HEK293 (cell line): ENCODE measurements at regions not wholly inside any gene's neighbourhood (a gene's known extent, or its start where the extent isn't known, plus 50 kb on each side); places are given as distances from the start of the nearest gene placed in this dataset.

Source experiments
- CTCF ChIA-PET: fragments of 350-600 bp; formaldehyde crosslinking; extraction: SDS; loops from one replicate; lab custom pipeline; 2021; ENCODE audit warnings: antibody characterized with exemption; lab: Yijun Ruan, JAX
- POLR2A ChIA-PET: fragments of 300-600 bp; formaldehyde crosslinking; extraction: SDS; loops from one replicate; lab custom pipeline; 2020; ENCODE audit warnings: antibody characterized with exemption, inconsistent platforms; lab: Yijun Ruan, JAX
- H3K27ac ChIP-seq: fragments of 200-500 bp; sonication (Bioruptor generic); 2 replicates; pipeline ENCODE4 v1.5.1; 2014; ENCODE audit warnings: low read depth, low read length, control low read depth, inconsistent platforms; ENCODE audit errors: extremely low read depth
- H3K36me3 ChIP-seq, 2 experiments: fragments of 200-500 bp in 1 of 2; sonication (Bioruptor generic) in 1 of 2; 1 replicate in 1 of 2; 2 replicates in 1 of 2; pipeline ENCODE4 v1.5.1; 2014 to 2017; ENCODE audit warnings: inconsistent platforms in 2 of 2, low read length in 2 of 2; ENCODE audit not compliant: control insufficient read depth in 2 of 2, insufficient read depth in 1 of 2
- H3K4me1 ChIP-seq: fragments of 200-500 bp; sonication (Bioruptor generic); 2 replicates; pipeline ENCODE4 v1.5.1; 2014; ENCODE audit warnings: mild to moderate bottlenecking, low read length, inconsistent platforms; ENCODE audit not compliant: control insufficient read depth, insufficient read depth
- H3K4me3 ChIP-seq: 2 replicates; pipeline ENCODE4 v1.5.1; 2011; ENCODE audit warnings: low read depth, mild to moderate bottlenecking, control low read depth, low read length, moderate library complexity
- H3K9me3 ChIP-seq: fragments of 200-500 bp; sonication (Bioruptor generic); 2 replicates; pipeline ENCODE4 v1.5.1; 2014; ENCODE audit warnings: low read depth, low read length, inconsistent platforms; ENCODE audit not compliant: control insufficient read depth, insufficient read depth
- HOXD13 ChIP-seq: sonication (generic); formaldehyde crosslinking; IDR thresholded peaks from 2 replicates; pipeline ENCODE4 v1.8.0; 2022; ENCODE audit warnings: missing genetic modification reagents, borderline replicate concordance
- KLF8 ChIP-seq: fragments of 450-650 bp; formaldehyde crosslinking; IDR thresholded peaks from 2 replicates; pipeline ENCODE4 v1.5.1; 2016; ENCODE audit warnings: missing biosample characterization, missing genetic modification characterization
- OVOL3 ChIP-seq: fragments of 450-650 bp; formaldehyde crosslinking; IDR thresholded peaks from 2 replicates; pipeline ENCODE4 v1.5.1; 2016; ENCODE audit warnings: missing biosample characterization, missing genetic modification characterization
- PATZ1 ChIP-seq: fragments of 450-650 bp; formaldehyde crosslinking; IDR thresholded peaks from 2 replicates; pipeline ENCODE4 v1.5.1; 2016; ENCODE audit warnings: missing biosample characterization, missing genetic modification characterization
- SCRT2 ChIP-seq: fragments of 450-650 bp; formaldehyde crosslinking; IDR thresholded peaks from 2 replicates; pipeline ENCODE4 v1.5.1; 2016; ENCODE audit warnings: missing biosample characterization, missing genetic modification characterization
- SETDB1 ChIP-seq: IDR thresholded peaks from one replicate; pipeline ENCODE4 v1.6.1; 2017; ENCODE audit warnings: mild to moderate bottlenecking, low read length, moderate library complexity, mixed read lengths; ENCODE audit not compliant: insufficient read length
- SP2 ChIP-seq: fragments of 450-650 bp; formaldehyde crosslinking; IDR thresholded peaks from 2 replicates; pipeline ENCODE4 v1.5.1; 2016; ENCODE audit warnings: missing biosample characterization, missing genetic modification characterization
- ZFHX2 ChIP-seq: fragments of 450-650 bp; formaldehyde crosslinking; conservative IDR thresholded peaks from 2 replicates; pipeline ENCODE4 v1.5.1; 2016; ENCODE audit warnings: missing biosample characterization, missing genetic modification characterization
- ZIC2 ChIP-seq: fragments of 450-650 bp; formaldehyde crosslinking; IDR thresholded peaks from 2 replicates; pipeline ENCODE4 v1.5.1; 2016; ENCODE audit warnings: missing biosample characterization, missing genetic modification characterization
- ZNF121 ChIP-seq: fragments of 450-650 bp; formaldehyde crosslinking; IDR thresholded peaks from 2 replicates; pipeline ENCODE4 v1.5.1; 2016; ENCODE audit warnings: missing biosample characterization, missing genetic modification characterization
- ZNF169 ChIP-seq: fragments of 450-650 bp; formaldehyde crosslinking; IDR thresholded peaks from 2 replicates; pipeline ENCODE4 v1.5.1; 2016; ENCODE audit warnings: missing biosample characterization, missing genetic modification characterization
- ZNF175 ChIP-seq: fragments of 450-650 bp; formaldehyde crosslinking; IDR thresholded peaks from 2 replicates; pipeline ENCODE4 v1.5.1; 2016; ENCODE audit warnings: missing biosample characterization, missing genetic modification characterization
- ZNF2 ChIP-seq: fragments of 450-650 bp; formaldehyde crosslinking; IDR thresholded peaks from 2 replicates; pipeline ENCODE4 v1.5.1; 2016; ENCODE audit warnings: missing biosample characterization, missing genetic modification characterization
- ZNF248 ChIP-seq: fragments of 450-650 bp; formaldehyde crosslinking; IDR thresholded peaks from 2 replicates; pipeline ENCODE4 v1.5.1; 2017; ENCODE audit warnings: missing biosample characterization, missing genetic modification characterization
- ZNF292 ChIP-seq: fragments of 450-650 bp; formaldehyde crosslinking; IDR thresholded peaks from 2 replicates; pipeline ENCODE4 v1.5.1; 2016; ENCODE audit warnings: low read depth, missing biosample characterization, missing genetic modification characterization, borderline replicate concordance
- ZNF311 ChIP-seq: fragments of 450-650 bp; formaldehyde crosslinking; IDR thresholded peaks from 2 replicates; pipeline ENCODE4 v1.5.1; 2017; ENCODE audit warnings: missing biosample characterization, missing genetic modification characterization, borderline replicate concordance
- ZNF404 ChIP-seq: fragments of 450-650 bp; formaldehyde crosslinking; IDR thresholded peaks from 2 replicates; pipeline ENCODE4 v1.5.1; 2017; ENCODE audit warnings: missing biosample characterization, missing genetic modification characterization
- ZNF423 ChIP-seq: fragments of 450-650 bp; formaldehyde crosslinking; IDR thresholded peaks from 2 replicates; pipeline ENCODE4 v1.5.1; 2016; ENCODE audit warnings: missing biosample characterization, missing genetic modification characterization
- ZNF433 ChIP-seq: fragments of 450-650 bp; formaldehyde crosslinking; IDR thresholded peaks from 2 replicates; pipeline ENCODE4 v1.5.1; 2016; ENCODE audit warnings: missing biosample characterization, missing genetic modification characterization, low read depth
- ZNF558 ChIP-seq: fragments of 450-650 bp; formaldehyde crosslinking; IDR thresholded peaks from 2 replicates; pipeline ENCODE4 v1.5.1; 2016; ENCODE audit warnings: missing biosample characterization, missing genetic modification characterization
- ZNF580 ChIP-seq: fragments of 450-650 bp; formaldehyde crosslinking; IDR thresholded peaks from 2 replicates; pipeline ENCODE4 v1.5.1; 2016; ENCODE audit warnings: missing biosample characterization, missing genetic modification characterization
- ZNF677 ChIP-seq: fragments of 450-650 bp; IDR thresholded peaks from 2 replicates; pipeline ENCODE4 v1.5.0; 2018; ENCODE audit warnings: missing biosample characterization, mild to moderate bottlenecking, missing genetic modification characterization, moderate library complexity
- ZNF837 ChIP-seq: fragments of 450-650 bp; formaldehyde crosslinking; IDR thresholded peaks from 2 replicates; pipeline ENCODE4 v1.5.1; 2016; ENCODE audit warnings: missing biosample characterization, missing genetic modification characterization

DNA sequence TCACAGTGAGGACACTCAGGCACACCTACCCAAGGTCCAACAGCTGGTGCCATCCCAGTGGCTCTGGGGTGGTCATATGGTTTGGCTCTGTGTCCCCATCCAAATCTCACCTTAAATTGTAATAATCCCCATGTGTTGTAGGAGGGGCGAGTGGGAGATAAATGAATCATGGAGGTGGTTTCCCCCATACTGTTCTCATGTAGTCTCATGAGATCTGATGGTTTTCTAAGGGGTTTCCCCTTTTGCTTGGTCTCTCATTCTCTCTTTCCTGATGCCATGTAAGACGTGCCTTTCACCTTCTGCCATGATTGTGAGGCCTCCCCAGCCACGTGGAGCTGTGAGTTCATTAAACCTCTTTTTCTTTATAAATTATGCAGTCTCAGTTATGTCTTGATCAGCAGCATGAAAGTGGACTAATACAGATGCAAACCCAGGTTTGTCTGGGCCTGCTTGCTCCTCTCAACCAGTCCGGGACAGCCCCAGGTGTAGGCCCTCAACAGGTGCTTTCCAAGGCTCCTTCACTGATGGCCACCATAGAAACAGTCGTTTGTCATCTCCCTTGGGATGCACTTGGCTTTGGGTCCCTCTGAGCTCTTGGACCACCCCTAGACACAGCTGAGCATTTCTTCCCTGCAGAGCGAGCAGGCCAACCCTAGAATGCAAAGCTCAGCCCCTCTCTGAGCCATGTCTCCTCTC lies 101.3 kb upstream of the CTBP2 start:
- CTCF ChIA-PET, result no interaction called here

DNA sequence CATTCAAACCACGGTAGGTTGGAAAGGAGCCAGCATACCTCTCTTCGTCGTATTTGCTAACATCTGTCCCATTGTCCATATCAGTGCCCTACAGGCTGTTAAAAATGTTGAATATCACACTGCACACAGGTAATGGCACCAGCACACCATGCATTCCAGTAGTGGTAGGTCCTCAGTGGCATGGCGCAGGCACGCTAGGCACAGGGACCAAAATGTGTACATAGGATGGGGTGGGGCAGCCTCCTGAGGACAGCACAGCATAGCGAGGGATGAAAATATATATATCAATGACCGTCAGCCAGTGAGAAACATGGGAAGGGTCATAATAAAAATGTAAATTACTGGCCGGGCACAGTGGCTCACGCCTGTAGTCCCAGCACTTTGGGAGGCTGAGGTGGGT lies 99.9 kb upstream of the CTBP2 start:
- Histone ChIP-seq H3K4me1 (no peaks in the 10 kb centered on the region), H3K4me3 (no peak overlapping the region), H3K36me3 (no peaks in the 10 kb centered on the region), H3K9me3 (no peaks in the 10 kb centered on the region), H3K27ac (no peak overlapping the region)
- POLR2A ChIA-PET, result no interaction called here
- TF ChIP-seq PATZ1 (tag by site-specific recombination) (no peak), KLF8 (no peak), SETDB1 (no peak), ZNF248 (tag by site-specific recombination) (no peak), ZNF292 (no peak), ZNF2 (no peak), ZNF311 (tag by site-specific recombination) (no peak), SCRT2 (tag by site-specific recombination) (no peak), ZNF169 (tag by site-specific recombination) (no peak), ZNF837 (no peak), ZNF433 (tag by site-specific recombination) (no peak), ZNF175 (tag by site-specific recombination) (no peak), ZNF121 (no peak), ZNF580 (tag by site-specific recombination) (no peak), ZNF404 (tag by site-specific recombination) (no peak), ZFHX2 (tag by site-specific recombination) (no peak), ZNF423 (tag by site-specific recombination) (no peak), HOXD13 (no peak), ZIC2 (tag by site-specific recombination) (no peak), ZNF558 (tag by site-specific recombination) (no peak)
- CTCF ChIA-PET, result no interaction called here

More for the DNA sequence above, 101.3 kb upstream of the CTBP2 start:
- no peak overlapping the region for H3K27ac ChIP-seq
- H3K36me3 ChIP-seq, result no peaks in the 10 kb centered on the region
- no peaks in the 10 kb centered on the region for H3K4me1 ChIP-seq
- TF ChIP-seq ZNF677 (tag by site-specific recombination) (no peak), SCRT2 (tag by site-specific recombination) (peak; percentile 32; the same call in 1 of the 2 replicates)
- TF ChIP-seq, all 188 proteins: peak for 1
- Histone ChIP-seq H3K9me3 (no peaks in the 10 kb centered on the region), H3K4me3 (no peak overlapping the region)
- POLR2A ChIA-PET, result no interaction called here

DNA sequence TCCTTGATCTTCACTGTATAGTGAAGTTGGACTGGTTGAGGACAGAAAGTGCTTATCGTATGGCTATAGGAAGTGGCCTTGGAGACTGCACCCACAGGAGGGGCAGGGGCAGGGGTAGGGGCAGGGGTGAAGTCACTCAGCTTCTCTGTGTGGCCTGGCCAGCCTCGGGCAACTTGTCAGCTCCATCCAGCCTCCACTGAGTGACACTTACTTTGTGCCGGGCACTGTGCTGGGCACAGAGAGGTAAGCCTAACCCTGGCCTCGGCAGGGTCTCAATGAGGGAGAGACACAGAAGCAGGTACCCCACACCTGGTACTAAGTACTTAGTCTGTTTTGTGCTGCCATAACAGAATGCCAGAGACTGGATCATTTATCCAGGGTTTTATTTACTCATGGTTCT lies 99.3 kb upstream of the CTBP2 start:
- Histone ChIP-seq H3K4me3 (no peak overlapping the region), H3K27ac (no peak overlapping the region), H3K36me3 (no peaks in the 10 kb centered on the region), H3K9me3 (no peaks in the 10 kb centered on the region), H3K4me1 (no peaks in the 10 kb centered on the region)
- no peak for TF ChIP-seq SP2 (tag by site-specific recombination)
- no peak for TF ChIP-seq OVOL3 (tag by site-specific recombination)
- POLR2A ChIA-PET, result no interaction called here
- CTCF ChIA-PET, result no interaction called here
